ENCODE measurements at regions not wholly inside any gene's neighbourhood (a gene's known extent, or its start where the extent isn't known, plus 50 kb on each side); places are given as distances from the start of the nearest gene placed in this dataset.

GRCh38 chr18:56199580-56200330 is 438.6 kb downstream of the TXNL1 start:
- POLR2A ChIA-PET, result no interaction called here
- Histone ChIP-seq H3K9me3 (ENCODE audit: control insufficient read depth, insufficient read depth, low read depth, low read length) (no peaks in the 10 kb centered on the region), H3K27ac (ENCODE audit: low read length) (no peak overlapping the region), H3K36me3 (ENCODE audit: control insufficient read depth, insufficient read depth, low read length) (no peaks in the 10 kb centered on the region; the same call in 1 of the 2 replicates), H3K4me3 (ENCODE audit: low read depth in 2 of 2, low read length in 2 of 2) (no peak overlapping the region), H3K27me3 (ENCODE audit: control insufficient read depth, insufficient read depth, low read length) (no peaks in the 10 kb centered on the region), H3K4me1 (ENCODE audit: control insufficient read depth, insufficient read depth, low read length) (no peaks in the 10 kb centered on the region)
- ATAC-seq (no peak), DNase-seq (ENCODE audit: low read depth, low spot score) (no peak)
- in situ Hi-C loops (cut with HindIII; ENCODE audit: low pct_unique_long_range_greater_than_20kb, low sequenced_read_pairs), result no loop called here
- BruUV-seq (replicated peaks), result no TSS peak
- CTCF ChIA-PET, result no interaction called here
- intact Hi-C loops (cut with micrococcal nuclease; ENCODE audit: unreplicated experiment), result no loop called here
- TF ChIP-seq REST (IDR thresholded peaks at IDR 0.05; ENCODE audit: insufficient read depth in 1 of 2, low read depth in 2 of 2, low read length in 1 of 2) (no peak), TCF7L2 (IDR thresholded peaks at IDR 0.05; ENCODE audit: low read depth, low read length) (no peak), SIN3A (IDR thresholded peaks at IDR 0.05; ENCODE audit: borderline replicate concordance, insufficient read depth, low read depth, low read length) (no peak), CTCF (IDR thresholded peaks at IDR 0.05) (no peak), POLR2AphosphoS5 (IDR thresholded peaks at IDR 0.05; ENCODE audit: low read depth, low read length) (no peak)

- CTCF ChIA-PET, result no interaction called here
- Histone ChIP-seq H3K4me1 (ENCODE audit: control insufficient read depth, insufficient read depth, low read length) (no peaks in the 10 kb centered on the region), H3K36me3 (ENCODE audit: control insufficient read depth, insufficient read depth, low read length) (no peaks in the 10 kb centered on the region; the same call in 1 of the 2 replicates), H3K27ac (ENCODE audit: low read length) (no peak overlapping the region), H3K4me3 (ENCODE audit: low read depth in 2 of 2, low read length in 2 of 2) (no peak overlapping the region), H3K27me3 (ENCODE audit: control insufficient read depth, insufficient read depth, low read length) (no peaks in the 10 kb centered on the region), H3K9me3 (ENCODE audit: control insufficient read depth, insufficient read depth, low read depth, low read length) (no peaks in the 10 kb centered on the region)
- in situ Hi-C loops (cut with HindIII; ENCODE audit: low pct_unique_long_range_greater_than_20kb, low sequenced_read_pairs) (no loop called here), intact Hi-C loops (cut with micrococcal nuclease; ENCODE audit: unreplicated experiment) (no loop called here)
- ATAC-seq, result no peak
- POLR2A ChIA-PET, result no interaction called here
- TF ChIP-seq TCF7L2 (IDR thresholded peaks at IDR 0.05; ENCODE audit: low read depth, low read length) (no peak), POLR2AphosphoS5 (IDR thresholded peaks at IDR 0.05; ENCODE audit: low read depth, low read length) (no peak), REST (IDR thresholded peaks at IDR 0.05; ENCODE audit: insufficient read depth in 1 of 2, low read depth in 2 of 2, low read length in 1 of 2) (no peak), SIN3A (IDR thresholded peaks at IDR 0.05; ENCODE audit: borderline replicate concordance, insufficient read depth, low read depth, low read length) (no peak), CTCF (IDR thresholded peaks at IDR 0.05) (no peak)
- no peak for DNase-seq (ENCODE audit: low read depth, low spot score)
- BruUV-seq (replicated peaks), result no TSS peak
Measured at GRCh38 chr18:56197241-56197859, 441.0 kb downstream of the TXNL1 start.

All from Panc1 (cell line).